NCI-H128 (cell line): ENCODE measurements at regions not wholly inside any gene's neighbourhood (a gene's known extent, or its start where the extent isn't known, plus 50 kb on each side); places are given as distances from the start of the nearest gene placed in this dataset.

Experiments used
- DNase-seq: peaks from one replicate; lab custom pipeline; 2025; ENCODE audit not compliant: unreplicated experiment; lab: John Stamatoyannopoulos, UW

DNA sequence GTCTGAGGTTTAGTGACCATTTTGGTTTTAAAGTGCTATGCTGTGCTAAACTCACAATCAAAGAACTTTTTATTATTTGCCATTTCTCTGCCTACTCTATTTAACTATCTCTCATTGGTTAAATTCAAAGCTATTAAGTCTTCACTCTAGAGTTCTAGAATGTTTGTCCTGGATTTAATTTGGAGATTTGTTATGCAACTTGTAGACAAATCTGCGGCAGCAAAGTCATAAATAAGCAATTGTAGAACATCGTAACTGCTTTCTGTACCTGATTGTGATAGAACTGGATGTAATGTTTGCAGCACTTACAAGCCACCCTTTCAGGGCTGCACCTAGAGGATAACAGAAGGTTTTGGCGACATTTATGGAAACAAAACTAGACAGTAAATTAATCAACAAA, 566.5 kb upstream of the ADGRL2 start:
- DNase-seq = no peak

- no peak for DNase-seq
Measured at GRCh38 chr1:81233591-81233990, 567.1 kb upstream of the ADGRL2 start.

- no peak for DNase-seq
Measured at GRCh38 chr1:81232420-81232819, 568.3 kb upstream of the ADGRL2 start.

DNA sequence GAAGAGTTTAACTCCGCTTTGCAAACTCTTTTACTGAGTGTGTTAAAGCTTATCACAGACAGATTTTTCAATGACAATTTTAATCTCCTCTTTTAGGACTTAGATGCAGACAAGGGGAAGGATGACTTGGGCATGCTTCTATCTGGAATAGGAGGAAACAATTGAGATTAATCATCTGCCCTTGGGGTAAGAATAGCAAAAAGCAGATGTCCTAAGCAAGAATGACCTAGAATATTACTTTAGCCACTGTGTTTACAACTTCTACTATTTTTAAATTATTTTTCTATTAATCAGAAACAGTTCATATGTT, 569.0 kb upstream of the ADGRL2 start:
- DNase-seq = no peak

DNA sequence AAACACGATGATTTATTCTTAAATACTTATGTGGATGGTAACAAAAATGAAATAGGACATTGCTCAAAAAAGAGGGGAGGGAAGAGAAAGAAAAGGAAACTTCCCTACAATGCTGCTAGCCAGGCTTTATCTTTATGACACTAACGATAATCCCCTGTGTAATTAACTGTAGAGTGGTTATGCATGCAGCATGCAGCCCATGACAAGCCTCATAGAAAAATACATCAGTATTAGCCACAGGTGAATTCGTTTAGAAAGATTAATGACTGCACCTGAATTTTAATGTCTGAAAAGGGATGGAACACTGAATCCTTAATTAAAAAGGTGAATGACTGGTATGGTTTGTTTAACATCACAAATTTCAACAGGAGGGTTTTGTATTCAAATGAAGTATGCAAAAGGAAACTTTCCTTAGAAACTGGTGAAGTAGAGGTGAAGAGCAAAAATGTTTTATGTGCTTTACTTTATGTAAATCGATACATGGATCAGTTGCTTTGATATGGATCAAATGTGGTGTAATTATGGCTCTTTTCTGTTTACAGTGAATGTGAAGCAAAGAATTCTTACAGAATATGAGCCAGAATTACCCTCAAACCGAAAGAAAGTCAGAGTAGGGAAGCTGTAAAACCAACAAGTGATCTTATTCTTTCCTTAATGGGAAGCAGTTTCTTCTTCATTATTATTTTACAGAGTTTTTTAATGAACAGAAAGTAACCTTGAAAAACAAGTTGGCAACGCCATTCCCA, 569.6 kb upstream of the ADGRL2 start:
- no peak for DNase-seq

DNA sequence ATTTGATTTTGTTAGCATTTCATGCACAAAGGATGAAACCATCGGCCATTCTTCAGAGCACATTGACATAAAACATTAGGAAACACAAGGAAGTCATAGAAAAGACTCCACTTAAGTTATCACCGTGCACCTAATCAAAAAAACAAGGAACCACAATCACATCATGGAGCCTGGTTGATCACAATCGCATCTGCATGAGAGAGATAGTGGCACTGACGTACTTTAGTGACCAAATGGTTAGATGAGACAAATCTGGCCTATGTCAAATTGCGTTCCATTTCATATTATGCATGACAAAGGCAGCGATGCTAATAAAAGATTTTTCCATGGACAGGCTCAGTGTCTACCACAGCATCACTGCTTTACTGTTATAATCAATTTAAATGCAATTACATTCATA, 571.8 kb upstream of the ADGRL2 start:
- no peak for DNase-seq

DNA sequence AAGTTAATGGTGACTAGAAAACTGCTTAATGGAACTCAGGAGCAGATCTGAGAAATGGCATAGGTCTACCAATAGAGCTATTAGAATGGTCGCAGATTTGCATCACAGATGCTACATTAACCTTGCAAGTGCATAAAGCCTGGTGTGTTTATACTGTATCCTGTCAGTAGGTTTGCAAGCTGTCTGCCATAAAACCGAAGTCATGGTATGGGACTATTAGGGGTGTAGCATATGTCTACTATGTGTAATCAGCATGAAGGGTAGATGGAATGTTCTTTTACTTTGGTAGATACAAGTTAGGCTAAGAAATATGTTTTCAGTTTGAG, 574.2 kb upstream of the ADGRL2 start:
- DNase-seq = no peak

DNA sequence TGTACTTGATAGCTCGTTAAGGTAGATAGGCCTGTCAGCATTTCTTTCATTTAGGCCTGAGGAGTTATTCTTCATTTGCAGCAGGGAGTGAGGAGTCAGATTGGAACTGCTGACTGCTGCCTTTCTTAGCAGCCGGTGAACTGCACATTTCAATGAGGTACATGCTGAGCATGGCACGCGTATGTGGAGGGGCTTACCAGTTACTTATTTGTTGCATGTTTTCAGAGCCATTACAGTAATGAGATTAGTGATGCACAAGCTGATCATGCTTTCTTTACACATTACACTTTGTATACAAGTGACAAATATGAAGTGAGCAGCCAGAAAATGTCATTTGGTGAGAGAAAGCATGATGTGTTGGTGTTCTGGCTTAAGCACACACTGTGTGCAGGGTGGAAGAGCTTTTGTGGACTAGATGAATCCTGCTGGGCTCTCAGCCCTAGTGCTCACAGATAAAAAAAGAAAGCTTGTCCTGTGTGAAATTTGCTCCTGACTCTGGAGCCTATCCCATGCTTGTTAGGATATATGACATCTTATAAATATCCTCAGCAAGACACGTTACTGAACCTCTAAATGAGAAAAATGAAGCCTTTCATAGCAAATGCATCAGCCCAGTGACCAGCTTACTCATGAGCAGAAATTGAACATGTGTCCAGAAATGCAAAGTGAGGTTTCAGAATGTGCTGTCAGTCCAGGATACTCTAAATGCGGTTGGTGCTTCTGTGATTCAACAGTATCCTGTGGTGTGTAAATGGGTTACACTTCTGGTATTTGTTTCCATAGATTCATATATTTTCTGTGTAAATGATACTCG, 574.7 kb upstream of the ADGRL2 start:
- DNase-seq = no peak

DNA sequence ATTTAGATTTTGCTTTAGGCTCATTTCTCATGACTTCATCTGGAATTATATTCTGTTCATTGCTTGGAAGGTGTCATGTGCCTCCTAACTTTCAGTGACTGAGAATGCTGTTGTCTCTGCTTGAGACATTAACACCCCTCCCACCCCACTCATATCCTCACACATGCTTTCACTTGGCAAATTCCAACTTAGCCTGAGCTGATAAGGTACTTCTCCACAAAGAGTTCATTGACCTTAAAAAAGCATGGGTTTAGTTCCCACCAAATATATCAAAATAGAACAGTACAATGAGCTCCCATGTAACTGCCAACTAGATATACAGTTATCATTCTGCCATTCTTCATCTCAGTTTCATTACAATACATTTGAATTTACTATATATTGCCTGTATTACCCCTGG, 576.5 kb upstream of the ADGRL2 start:
- no peak for DNase-seq

DNA sequence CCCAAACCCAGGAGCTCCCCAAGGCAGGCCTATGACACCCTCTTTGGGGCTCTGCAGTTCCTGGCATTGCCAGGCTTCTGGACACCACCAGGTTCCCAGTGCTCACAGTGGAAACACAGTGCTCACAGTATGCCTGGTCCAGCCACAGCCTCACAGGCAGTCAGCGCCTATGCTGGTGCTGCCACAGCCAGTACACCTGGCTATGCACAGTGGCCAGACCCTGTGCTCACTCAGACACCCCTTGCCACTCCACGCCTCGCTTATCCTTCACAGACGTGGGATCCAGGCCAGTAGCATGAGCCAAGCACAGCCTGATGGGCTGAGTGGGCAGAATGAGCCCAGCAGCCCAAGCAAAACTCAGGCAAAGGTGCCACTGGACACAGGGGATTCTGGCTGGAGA, 579.2 kb upstream of the ADGRL2 start:
- DNase-seq = no peak

DNA sequence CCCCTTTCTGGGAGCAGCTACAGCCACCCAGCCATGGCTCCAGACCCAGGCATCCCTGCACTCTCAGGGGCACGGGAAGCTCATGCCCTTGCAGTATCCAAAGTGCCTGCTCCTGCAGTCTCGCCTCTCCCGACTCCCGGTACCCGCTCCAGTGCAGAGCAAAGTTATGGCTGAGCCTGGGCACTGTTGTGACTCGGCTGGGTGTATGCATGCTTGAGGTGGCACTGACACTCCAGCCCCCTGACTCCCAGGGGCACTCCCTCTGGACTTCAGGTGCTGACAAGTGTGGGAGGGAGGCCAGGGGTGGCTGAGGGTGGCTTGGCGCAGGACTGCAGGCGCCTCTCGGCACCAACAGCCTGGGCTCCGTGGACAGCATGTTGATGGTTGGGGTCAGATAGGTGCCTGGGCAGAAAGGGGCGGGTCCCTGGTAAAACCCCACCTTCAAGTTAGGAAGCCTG, 580.1 kb upstream of the ADGRL2 start:
- no peak for DNase-seq

GRCh38 chr1:81217058-81217457, 583.7 kb upstream of the ADGRL2 start:
- no peak for DNase-seq

- DNase-seq = no peak
Measured at GRCh38 chr1:81213279-81213678, 587.5 kb upstream of the ADGRL2 start.

DNA sequence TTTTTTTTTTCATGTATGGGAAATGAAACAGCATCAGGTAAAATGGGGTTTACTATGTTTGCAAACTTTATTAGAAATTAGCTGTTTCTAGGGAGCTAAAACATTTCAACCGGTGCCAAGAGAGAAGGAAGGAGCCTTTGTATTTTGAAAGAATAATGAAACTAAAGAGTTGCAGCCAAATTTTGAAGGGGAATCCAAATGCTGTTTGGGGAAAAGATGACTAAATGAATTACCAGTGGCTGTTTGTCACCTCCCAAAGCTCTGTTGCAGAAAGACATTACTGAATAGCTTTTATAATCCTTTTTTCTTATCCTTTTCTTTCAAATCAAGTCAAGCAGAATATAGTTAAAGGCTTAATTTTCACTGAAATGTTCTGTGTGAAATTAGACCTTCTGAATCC, 591.3 kb upstream of the ADGRL2 start:
- DNase-seq = no peak

GRCh38 chr1:81208441-81208840, 592.3 kb upstream of the ADGRL2 start:
- DNase-seq = no peak

GRCh38 chr1:81205956-81206355, 594.8 kb upstream of the ADGRL2 start:
- no peak for DNase-seq

- DNase-seq = no peak
Measured at GRCh38 chr1:81201779-81202178, 599.0 kb upstream of the ADGRL2 start.

- DNase-seq = no peak
Measured at GRCh38 chr1:81197591-81197990, 603.1 kb upstream of the ADGRL2 start.

DNA sequence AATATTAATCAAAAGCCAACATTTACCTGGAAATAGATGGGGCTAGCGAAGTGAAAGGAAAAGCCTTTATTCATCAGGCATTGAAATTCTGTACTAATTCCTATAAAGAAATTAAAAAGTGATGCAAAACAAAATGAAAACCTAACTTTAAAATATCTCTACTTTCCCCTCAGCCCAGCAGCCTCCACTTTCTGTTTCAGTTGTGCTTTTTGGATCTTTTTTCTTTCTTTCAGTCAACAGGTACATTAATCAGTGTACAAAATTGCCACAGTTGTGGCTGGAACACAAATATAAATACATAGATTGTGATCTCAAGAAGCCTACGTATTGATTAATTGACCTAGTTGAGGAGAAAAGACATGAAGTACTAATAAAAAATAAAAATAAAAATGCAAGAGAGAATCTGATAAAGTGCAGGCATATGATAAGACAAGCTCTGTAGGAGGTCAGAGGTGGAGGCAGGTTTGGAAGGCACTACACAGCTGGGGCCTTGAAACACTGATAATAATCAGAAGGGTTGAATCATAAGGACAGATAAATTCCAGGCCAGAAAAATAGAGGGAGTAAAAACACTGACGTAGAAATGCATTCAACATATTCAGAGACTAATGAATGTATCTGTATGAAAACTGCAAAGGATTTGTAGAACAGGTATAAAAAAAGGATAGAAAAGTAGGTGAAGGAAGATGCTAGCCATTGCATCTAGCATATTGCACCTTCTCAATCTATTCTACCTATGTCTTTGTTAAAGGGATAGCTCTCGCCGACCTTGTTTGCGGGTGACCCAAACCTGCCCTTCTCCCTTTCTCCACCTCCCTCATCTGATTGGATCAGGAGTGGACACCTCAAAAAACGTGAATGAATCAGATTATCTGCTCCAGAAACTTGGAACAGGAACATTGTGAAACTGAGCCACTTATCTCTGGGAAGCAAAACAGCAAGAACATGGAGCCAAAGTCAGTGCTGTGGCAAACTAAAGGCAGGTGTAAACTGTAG, 607.8 kb upstream of the ADGRL2 start:
- DNase-seq = no peak

- DNase-seq = no peak
Measured at GRCh38 chr1:81190003-81190402, 610.7 kb upstream of the ADGRL2 start.

- no peak for DNase-seq
Measured at GRCh38 chr1:81187635-81188034, 613.1 kb upstream of the ADGRL2 start.

GRCh38 chr1:81186261-81186660, 614.5 kb upstream of the ADGRL2 start:
- no peak for DNase-seq
